Subcutaneous abdominal adipose tissue (tissue), 5 donors: ENCODE measurements at regions not wholly inside any gene's neighbourhood (a gene's known extent, or its start where the extent isn't known, plus 50 kb on each side); places are given as distances from the start of the nearest gene placed in this dataset.

Experiments
- H3K27ac ChIP-seq: one replicate; pipeline ENCODE4 v1.7.0; 2013; ENCODE audit warnings: low read depth, mild to moderate bottlenecking, inconsistent platforms, low read length, moderate library complexity
- H3K27me3 ChIP-seq, 5 donors: one replicate each; pipeline ENCODE4 v1.7.0; 2013; ENCODE audit warnings: low read length in 5 of 5, inconsistent platforms in 1 of 5; ENCODE audit not compliant: control insufficient read depth in 5 of 5, insufficient read depth in 4 of 5
- H3K36me3 ChIP-seq, 5 donors: one replicate each; pipeline ENCODE4 v1.7.0; 2013; ENCODE audit warnings: low read length in 5 of 5; ENCODE audit not compliant: control insufficient read depth in 5 of 5, insufficient read depth in 5 of 5
- H3K4me1 ChIP-seq, 5 donors: one replicate each; pipeline ENCODE4 v1.7.0; 2013; ENCODE audit warnings: low read length in 5 of 5, mild to moderate bottlenecking in 3 of 5, moderate library complexity in 1 of 5; ENCODE audit not compliant: control insufficient read depth in 5 of 5, insufficient read depth in 5 of 5
- H3K4me3 ChIP-seq, 5 donors: one replicate each; pipeline ENCODE4 v1.7.0; 2013; ENCODE audit warnings: low read length in 5 of 5, low read depth in 1 of 5
- H3K9ac ChIP-seq, 5 donors: one replicate each; pipeline ENCODE4 v1.7.0; 2013; ENCODE audit warnings: low read length in 5 of 5, mild to moderate bottlenecking in 4 of 5, moderate library complexity in 3 of 5
- H3K9me3 ChIP-seq, 5 donors: one replicate each; pipeline ENCODE4 v1.7.0; 2013; ENCODE audit warnings: low read length in 5 of 5; ENCODE audit not compliant: control insufficient read depth in 5 of 5
- donor health status: healthy.
- donor health status: healthy.
- donor health status: healthy.
- donor health status: healthy.
- donor health status: healthy.

DNA sequence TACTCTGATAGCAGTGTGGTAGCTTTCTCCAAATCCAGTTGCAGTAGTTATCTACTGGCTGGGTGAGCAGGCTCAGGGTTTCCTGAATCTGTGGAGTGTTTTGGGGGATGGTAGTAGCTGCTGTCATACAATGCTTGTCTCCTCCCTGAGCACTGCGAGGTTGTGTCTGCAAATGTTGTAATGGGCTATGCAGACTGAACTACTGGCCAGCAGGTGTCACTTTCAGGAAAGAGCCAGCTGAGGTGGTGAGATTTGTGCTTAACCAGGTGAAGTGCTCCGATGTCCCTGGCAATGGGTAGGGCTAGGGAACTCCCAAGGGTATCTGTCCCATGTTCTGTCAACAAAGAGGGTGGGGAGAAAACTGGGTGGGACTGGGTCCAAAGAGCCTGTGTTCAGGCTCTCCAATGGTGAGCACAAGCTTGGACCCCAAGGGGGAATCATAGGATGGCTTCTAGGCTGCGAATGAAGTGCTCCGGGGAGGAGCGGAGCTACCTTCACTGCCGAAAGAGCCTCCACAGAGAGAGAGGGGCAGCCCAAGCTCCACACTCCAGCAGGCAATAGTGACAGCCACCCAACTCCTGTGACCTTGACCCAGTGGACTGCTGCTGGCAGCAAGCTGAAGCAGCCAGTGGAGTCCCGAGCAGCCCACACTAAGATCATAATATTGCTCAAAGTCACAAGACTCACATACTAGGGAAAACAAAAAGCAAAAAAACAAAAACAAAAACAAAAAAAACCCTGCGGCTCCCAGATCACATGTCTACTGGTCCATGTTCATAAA, 1324.0 kb upstream of the USP15 start:
- H3K36me3 ChIP-seq = no peaks in the 10 kb centered on the region
- H3K27ac ChIP-seq = no peak overlapping the region
- no peaks in the 10 kb centered on the region for H3K4me1 ChIP-seq
- H3K4me3 ChIP-seq = no peak overlapping the region
- H3K9ac ChIP-seq = no peak overlapping the region
- H3K27me3 ChIP-seq = no peaks in the 10 kb centered on the region
- peaks cover 3 to 17% (median 16%) of the 10 kb centered on the region in 5 donors for H3K9me3 ChIP-seq

DNA sequence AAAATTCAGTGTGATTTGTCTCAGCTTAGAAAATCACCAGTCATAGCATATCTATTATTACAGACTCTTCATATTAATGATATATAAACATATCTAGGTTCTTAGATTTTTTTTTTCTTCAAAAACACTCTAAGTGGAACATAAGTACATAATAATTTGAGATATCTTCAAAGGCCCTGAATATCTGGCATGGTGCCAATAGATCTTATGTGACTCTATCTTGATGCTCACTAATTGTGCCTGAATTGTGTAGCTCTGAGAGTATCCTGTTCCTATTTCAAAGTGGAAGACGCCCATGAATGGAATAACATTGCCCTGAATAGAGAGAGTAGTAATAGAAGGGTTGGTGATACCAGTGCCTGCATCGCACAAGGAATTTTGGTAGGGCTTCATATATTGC, 1312.7 kb upstream of the USP15 start:
- Histone ChIP-seq H3K27ac (no peak overlapping the region), H3K9me3 (no peaks in the 10 kb centered on the region), H3K4me1 (peaks cover 0 to 2% (median 0%) of the 10 kb centered on the region in 5 donors), H3K4me3 (no peak overlapping the region), H3K27me3 (no peaks in the 10 kb centered on the region), H3K36me3 (no peaks in the 10 kb centered on the region), H3K9ac (no peak overlapping the region)

DNA sequence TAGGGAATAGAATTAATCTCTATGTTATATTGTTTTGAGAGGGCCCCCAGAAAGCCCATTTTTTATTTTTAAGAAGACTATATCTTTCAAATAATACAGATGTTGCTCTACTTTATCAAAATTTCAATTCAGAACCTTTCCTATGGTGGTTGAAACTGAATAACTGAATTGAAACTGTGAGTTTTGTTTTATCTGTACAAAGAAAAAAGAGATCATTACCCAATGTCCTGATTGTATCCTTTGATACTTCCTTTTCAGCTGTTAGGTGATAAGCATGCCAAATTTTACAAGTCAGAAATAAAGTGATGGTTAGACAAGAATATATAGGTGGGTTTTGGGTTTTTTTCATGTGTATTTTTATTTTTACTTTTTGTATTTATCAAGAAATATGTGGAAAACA, 1293.1 kb upstream of the USP15 start:
- Histone ChIP-seq H3K27ac (no peak overlapping the region), H3K9me3 (no peaks in the 10 kb centered on the region), H3K9ac (no peak overlapping the region), H3K36me3 (no peaks in the 10 kb centered on the region), H3K4me1 (no peaks in the 10 kb centered on the region), H3K4me3 (no peak overlapping the region), H3K27me3 (no peaks in the 10 kb centered on the region)

DNA sequence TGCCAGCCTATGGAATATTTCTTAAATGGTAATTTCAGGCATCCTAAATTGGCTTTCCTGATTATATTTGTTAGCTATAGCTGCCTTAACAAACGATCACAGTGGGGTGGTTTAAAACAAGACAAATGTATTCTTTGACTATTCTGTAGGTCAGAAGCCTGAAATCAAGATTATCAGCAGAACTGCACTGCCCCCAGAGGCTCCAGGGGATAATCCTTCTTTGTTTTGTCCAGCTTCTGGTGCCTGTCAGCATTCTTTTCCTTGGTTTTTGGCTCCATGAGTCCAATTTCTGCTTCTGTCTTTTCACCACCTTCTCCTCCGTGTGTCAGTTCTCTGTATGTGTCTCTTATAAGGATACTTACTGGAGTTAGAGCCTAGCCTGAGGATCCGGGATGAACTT, 1282.2 kb upstream of the USP15 start:
- Histone ChIP-seq H3K36me3 (no peaks in the 10 kb centered on the region), H3K4me3 (no peak overlapping the region), H3K27me3 (no peaks in the 10 kb centered on the region), H3K27ac (no peak overlapping the region), H3K9ac (no peak overlapping the region), H3K4me1 (peaks cover 0 to 3% (median 0%) of the 10 kb centered on the region in 5 donors), H3K9me3 (no peaks in the 10 kb centered on the region)

DNA sequence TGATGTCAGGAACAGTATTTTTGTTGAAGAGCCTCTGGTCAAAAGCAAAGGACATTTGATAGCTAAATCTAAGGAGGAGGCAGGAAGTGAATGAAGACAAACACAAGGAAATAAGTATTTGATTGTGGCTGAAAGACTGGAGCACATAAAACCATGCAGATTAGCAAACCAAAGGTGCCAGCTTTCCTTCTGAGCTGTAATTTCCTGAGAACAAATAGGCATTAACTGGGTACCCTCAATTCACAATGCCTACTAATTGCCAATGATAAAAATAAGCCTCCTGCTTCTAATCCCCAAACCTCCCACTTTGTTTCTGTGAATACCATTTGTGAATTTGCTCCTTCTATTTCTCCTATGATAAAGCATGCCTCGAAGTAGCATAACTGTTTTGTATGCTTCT, 1279.6 kb upstream of the USP15 start:
- Histone ChIP-seq H3K27me3 (no peaks in the 10 kb centered on the region), H3K27ac (no peak overlapping the region), H3K4me1 (peaks cover 0 to 3% (median 0%) of the 10 kb centered on the region in 5 donors), H3K4me3 (no peak overlapping the region), H3K9ac (no peak overlapping the region), H3K9me3 (peaks cover 0 to 4% (median 0%) of the 10 kb centered on the region in 5 donors), H3K36me3 (no peaks in the 10 kb centered on the region)

DNA sequence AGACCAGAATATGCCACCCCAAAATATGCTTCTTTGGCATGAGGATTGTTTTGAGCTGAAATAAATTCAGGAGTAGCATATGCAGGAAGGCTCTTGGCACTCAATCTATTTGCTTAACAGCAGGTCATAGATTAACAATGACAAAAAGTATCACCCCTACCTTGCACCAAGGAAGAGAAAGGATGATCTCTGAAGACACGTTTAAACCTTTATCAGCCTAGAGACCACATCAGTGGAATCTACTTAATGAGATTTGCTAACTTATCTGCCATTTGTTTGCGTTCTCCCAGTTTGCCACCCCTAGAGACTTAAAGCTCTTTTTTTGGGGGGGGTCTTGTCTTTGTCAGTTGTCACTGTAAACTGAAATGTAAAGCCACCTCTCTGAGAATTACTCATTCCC, 1278.7 kb upstream of the USP15 start:
- H3K27ac ChIP-seq = no peak overlapping the region
- no peaks in the 10 kb centered on the region for H3K27me3 ChIP-seq
- no peaks in the 10 kb centered on the region for H3K36me3 ChIP-seq
- no peak overlapping the region for H3K9ac ChIP-seq
- H3K9me3 ChIP-seq = peaks cover 0 to 4% (median 0%) of the 10 kb centered on the region in 5 donors
- H3K4me3 ChIP-seq = no peak overlapping the region
- peaks cover 0 to 3% (median 0%) of the 10 kb centered on the region in 5 donors for H3K4me1 ChIP-seq

DNA sequence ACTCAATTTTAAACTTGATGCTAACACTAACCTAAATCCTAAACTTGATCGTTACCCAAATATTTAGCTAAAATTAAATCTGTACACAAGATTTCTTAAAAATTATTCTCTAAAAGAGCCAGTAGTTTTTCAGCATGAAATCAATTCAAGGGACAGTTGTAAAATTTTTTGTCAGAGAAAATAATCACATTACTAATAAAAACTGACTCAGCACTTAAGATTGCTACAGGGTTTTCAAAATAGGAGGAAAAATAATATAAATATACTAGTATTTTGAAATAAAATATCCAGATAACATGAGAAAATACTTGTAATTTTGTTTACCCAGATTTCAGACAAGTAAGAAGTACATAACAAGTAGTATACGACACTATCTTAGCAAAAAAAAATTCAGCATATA, 1268.1 kb upstream of the USP15 start:
- Histone ChIP-seq H3K9ac (no peak overlapping the region), H3K36me3 (no peaks in the 10 kb centered on the region), H3K9me3 (no peaks in the 10 kb centered on the region), H3K27ac (no peak overlapping the region), H3K4me3 (no peak overlapping the region), H3K27me3 (no peaks in the 10 kb centered on the region), H3K4me1 (no peaks in the 10 kb centered on the region)

DNA sequence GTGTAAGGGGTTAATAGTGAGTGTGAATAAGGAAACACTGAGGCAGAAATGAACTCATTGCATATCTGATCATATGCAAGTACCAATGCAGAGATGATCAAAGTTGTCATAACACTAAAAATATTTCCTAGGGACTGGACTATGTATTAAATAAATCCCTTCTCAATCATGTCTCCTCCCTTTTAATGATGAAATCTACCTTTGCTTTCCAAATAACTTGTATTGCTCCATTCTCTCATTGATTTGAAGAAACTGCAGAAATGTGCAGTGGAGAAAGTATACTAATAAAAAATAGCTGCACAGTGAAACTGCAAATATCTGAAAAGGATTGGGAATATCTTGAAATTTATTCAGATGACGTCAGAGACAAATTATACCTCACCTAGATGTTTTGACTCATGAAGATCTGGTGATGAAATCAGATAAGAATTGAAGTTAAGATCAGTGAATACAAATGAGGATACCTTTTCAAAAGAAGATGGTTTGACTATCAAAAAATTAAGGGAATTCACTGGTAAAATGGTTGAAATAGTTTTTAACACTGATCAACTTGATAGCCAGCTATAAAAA, 1264.9 kb upstream of the USP15 start:
- Histone ChIP-seq H3K27me3 (no peaks in the 10 kb centered on the region), H3K4me3 (no peak overlapping the region), H3K4me1 (no peaks in the 10 kb centered on the region), H3K9me3 (peaks cover 0 to 3% (median 0%) of the 10 kb centered on the region in 5 donors), H3K36me3 (no peaks in the 10 kb centered on the region), H3K27ac (no peak overlapping the region), H3K9ac (no peak overlapping the region)

DNA sequence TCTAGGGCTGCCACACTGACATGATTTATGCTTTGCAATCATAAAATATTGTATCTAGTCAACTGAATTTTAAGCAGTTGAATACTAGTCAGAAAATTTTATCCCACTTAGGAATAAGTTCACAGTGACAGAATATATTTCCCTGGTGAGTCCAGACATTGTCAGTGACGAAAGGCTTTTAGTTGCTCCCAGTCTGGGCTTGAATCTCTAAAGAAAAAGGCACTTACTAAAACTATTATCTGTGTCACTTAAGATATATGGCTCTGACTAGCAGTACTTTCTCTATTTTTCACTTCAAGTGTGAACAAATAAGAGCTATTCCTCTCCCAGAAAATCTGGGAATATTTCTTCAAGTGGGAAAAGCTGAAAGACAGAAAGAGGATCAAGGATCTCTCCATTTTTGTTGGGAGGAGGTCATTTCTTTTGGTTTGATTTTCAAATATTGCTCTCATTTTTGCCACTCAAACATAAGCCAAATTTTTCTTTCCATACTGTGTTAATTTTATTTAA, 1262.3 kb upstream of the USP15 start:
- H3K4me3 ChIP-seq = no peak overlapping the region
- H3K27me3 ChIP-seq = no peaks in the 10 kb centered on the region
- H3K36me3 ChIP-seq = no peaks in the 10 kb centered on the region
- peaks cover 0 to 3% (median 0%) of the 10 kb centered on the region in 5 donors for H3K9me3 ChIP-seq
- H3K27ac ChIP-seq = no peak overlapping the region
- H3K9ac ChIP-seq = no peak overlapping the region
- no peaks in the 10 kb centered on the region for H3K4me1 ChIP-seq

DNA sequence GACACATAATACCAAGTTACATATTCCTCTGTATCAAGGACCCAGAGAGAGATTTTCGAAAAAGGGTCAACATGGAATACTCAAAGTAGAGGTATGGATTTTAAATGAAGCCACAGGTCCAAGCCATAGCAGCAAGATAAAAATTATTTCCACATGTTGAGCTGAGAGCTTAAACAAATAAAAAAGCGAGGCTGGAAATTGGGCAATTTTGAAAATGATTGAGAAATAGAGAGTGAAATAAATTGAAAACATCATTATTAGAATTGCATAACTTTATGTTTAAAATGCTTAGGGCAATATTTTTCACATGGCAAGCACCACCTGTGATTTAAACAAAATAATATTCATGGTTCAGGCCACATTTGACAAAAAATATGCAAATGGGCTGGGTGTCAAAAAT, 1251.0 kb upstream of the USP15 start:
- Histone ChIP-seq H3K9me3 (no peaks in the 10 kb centered on the region), H3K36me3 (no peaks in the 10 kb centered on the region), H3K9ac (no peak overlapping the region), H3K27me3 (no peaks in the 10 kb centered on the region), H3K27ac (no peak overlapping the region), H3K4me3 (no peak overlapping the region), H3K4me1 (peaks cover 0 to 7% (median 0%) of the 10 kb centered on the region in 5 donors)
